HG03571 (cell line): ENCODE measurements at regions not wholly inside any gene's neighbourhood (a gene's known extent, or its start where the extent isn't known, plus 50 kb on each side); places are given as distances from the start of the nearest gene placed in this dataset.

Experiments used
- ATAC-seq: cut with Tn5 transposase; IDR thresholded peaks from one replicate; pipeline ENCODE4 v1.9.1; 2021; ENCODE audit not compliant: unreplicated experiment

DNA sequence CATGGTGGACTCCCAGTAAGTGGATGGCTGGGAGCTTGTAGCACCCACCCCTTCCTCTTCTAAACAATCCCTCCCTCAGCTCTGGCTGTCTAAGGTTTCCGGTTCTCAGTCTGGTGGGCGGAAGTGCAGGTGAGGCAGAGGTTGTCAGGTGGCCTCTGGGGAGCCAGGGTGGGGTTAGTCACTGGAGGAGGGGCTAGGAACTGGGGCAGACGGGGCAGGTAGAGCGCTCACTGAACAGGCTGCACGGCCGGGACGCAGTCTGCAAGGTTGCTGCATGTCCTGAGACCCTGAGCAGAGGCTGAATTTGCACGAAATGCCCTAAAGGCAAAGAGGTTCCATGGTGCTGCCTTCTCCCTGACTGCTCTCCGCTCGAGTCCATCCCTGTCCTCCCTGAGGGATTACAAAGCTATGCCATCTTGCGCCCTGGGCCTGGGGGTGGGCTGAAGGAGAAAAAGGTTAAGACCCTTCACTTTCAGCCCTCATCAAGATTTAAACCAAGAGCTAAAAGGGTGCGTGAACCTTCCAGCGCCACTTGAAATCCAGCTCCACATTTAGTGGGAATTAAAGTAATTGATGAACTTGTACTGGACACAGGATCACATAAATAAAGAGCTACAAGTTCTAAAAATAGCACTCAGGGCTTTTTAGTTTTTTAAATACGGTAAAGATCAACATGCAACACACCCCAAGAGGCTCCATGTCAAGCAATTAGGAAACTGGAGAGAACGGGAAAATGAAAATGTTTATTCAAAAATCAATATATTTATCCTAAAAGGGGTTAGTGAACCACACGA lies 62.3 kb upstream of the CTBP2 start:
- ATAC-seq = no peak

DNA sequence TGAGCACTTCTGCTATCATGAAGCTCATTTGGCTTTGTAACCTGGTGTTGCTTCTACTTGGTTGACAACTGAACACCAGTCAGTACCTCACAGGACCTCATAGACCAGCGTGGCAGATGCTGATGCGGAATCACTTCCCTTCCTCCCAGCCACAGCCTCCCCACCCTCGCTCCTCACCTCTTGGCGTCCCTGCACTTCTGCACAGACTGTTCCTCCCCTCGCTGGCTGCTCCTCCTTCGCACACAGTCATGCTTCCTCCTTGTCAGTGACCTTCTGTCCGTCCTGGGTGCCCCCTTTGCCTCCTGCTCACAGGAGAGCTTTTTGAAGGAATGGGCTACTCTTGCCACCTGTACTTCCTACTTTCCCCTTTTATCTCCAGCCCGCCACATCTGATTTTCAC lies 61.4 kb upstream of the CTBP2 start:
- no peak for ATAC-seq

DNA sequence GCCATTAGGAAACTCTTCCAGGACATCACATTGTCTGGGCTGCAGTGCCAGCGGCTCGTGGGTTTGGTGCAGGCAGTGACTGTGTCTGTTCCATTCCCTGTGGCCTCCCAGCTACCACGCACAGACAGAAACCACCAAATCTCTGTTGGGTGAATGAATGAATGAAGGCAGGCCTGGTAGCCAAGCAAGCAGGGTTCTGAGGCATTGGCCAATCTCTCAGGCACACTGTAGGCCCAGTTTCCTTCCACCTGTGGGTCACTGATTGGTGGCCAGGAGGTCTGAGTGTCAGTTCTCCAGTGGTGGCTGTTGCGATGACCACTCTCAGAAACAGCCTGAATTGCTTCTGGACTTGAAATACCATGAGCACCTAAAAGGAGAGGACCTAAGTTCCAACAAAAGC lies 59.4 kb upstream of the CTBP2 start:
- ATAC-seq = no peak

DNA sequence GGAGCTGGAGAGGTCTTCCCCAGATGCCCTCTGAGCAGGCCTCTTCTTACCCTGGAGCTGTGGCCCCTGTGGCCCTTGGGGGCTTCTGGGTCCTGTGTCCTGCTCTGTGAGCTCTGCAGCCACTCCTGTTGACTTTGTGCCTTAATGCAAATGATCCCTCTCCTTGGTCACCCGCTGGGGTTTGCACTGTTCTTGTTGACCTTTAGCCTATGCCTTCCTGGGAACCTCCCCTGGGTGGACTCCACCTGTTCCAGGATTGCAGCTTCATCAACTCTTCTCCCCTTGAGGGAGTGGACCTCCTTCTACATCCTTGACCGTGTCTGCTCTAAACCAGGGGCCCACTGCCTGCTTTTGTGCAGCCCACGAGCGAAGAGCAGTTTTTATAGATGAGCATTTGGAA lies 58.6 kb upstream of the CTBP2 start:
- ATAC-seq = no peak

DNA sequence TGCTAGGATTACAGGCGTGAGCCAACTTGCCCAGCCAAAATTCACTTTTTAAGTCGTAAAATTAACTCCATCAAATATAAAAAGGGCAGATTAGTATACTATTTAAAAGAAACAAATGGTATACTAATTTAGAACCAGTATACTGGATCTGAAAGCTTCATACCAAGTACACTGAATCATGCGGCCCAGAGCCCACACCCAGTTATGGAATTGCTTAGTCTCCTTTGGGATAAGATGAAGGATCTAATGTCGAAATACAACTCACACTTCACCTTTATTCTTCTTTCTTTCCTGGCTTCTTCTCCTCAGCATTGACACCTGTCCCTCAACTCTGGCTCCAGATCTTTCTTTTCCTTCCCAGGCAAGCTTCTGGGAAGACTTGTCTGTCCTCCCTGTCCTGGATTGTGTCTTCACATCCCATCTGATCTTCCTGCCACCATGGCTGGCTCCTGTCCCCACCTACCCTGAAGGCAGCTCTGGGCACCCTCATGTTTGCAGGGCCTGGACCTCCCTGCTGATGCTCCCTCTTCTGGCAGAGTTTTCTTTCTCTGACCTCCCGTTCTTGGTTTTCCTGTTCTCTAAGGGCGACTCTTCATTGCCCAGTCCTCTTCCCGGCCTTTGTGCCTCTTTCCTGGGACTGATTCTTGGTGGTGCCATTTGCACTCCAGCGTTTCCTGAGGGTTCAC lies 57.8 kb upstream of the CTBP2 start:
- ATAC-seq = no peak

DNA sequence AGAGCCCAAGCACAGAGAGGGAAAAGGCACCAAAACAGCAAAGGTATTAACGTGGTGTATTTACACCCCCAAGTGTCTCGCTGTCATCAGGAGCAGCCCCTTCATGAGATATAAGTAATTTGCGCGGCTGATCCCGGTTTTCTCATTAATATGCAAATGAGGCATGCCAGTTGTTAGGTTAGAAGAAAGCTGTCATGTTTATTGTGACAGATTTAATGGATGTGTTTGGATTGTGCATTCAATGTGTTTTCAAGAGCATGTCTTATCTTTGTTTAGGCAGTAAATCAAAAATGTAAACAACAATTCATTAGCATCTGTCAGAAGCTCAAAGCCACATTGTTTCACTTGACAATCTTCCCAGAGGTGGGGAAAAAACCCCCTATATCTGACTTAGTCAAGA lies 56.5 kb upstream of the CTBP2 start:
- no peak for ATAC-seq

DNA sequence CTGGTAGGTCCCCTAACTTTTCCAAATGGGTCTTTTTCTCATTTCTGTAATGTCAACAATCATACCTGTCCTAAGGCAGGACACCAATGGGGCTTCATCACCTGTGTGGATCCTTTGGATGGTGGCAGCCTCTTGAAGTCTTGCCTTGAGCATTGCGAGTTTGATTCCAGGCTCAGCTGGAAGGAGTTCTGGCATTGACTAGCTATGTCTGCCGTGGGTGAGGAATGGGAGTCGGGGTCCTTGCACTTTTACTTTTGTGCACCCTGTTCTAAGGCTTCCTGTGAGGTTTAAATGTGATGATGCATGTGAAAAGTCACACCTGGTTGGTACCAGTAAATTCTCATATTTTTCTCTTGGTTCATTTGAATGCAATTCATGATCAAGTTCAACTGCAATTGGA lies 55.9 kb upstream of the CTBP2 start:
- no peak for ATAC-seq

DNA sequence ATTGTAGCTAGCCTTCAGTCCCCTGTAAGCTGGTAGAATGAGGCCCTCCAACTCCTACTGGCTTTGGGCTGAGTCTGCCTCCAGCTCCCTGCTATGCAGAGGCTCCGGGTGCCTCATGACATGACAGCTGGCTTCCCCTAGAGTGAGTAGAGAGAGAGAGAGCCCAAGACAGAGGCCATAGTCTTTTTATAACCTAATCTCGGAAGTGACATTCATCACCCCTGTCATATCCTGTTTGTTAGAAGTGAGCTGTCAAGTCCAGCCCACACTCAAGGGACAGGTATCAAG lies 53.9 kb upstream of the CTBP2 start:
- no peak for ATAC-seq

DNA sequence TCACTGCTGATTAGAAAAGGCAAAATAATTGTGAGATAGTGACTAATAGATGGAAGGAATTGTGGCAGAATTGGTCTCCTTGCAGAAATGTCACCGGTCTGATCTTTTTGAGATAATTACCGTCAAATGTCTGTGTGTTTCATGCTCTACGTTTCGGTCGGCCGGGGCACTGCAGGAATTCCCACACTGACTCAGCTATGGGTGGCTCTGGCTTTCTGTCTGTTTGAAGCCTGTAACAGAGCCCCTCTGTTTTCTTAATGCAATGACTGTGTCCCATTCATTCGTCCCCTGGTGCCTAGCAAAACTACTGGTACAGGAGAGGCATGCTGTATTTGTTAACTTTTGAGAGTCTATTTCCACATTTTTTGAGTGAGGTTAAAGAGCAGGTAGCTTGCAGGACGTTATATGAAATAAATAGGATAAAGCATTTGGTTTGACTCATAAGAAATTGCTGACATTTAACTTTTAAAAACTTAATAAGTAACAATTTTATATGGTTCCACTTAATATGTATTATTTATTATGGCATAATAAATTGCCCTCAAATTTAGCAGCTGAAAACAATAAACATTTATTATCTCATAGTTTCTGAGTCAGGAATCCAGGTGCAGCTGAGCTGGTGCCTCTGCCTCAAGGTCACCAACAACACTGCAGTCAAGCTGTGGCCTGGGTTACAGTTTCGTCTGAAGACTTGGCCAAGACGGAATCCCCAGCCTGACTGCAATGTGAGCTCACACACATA lies 53.3 kb upstream of the CTBP2 start:
- ATAC-seq = no peak

DNA sequence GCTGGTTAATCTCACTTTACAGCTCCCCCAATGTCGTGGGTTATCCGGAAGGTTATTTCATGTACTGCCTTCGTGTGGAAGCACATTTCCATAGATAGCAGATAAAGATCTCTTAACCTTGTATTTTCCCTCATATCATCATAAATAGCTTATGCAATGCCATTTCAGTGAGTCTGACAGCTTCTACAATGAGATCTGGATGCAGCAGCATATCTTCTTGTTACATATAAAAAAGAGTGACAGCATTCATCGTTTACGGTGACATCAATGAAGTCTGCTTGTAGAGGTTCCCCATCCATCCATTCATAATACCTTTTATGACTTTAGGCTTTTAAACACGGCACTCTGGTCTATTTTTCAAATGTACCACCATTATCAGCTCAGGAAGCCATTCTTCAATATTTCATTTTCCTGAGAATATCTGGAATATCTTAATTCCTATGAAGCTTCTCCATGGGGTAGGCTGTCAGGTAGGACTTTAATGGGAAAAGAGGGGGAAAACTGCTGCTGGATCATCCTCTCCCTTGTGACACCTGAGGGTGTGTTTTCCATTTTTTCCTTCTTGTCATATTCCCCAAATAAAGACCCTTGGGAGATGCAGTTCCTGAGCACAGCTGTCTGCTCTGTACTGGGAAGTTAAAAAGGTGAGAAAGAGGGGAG lies 51.9 kb upstream of the CTBP2 start:
- no peak for ATAC-seq
